ENCODE measurements at regions not wholly inside any gene's neighbourhood (a gene's known extent, or its start where the extent isn't known, plus 50 kb on each side); places are given as distances from the start of the nearest gene placed in this dataset.

- Mint-ChIP-seq H3K27me3 (ENCODE audit: low read depth) (no peaks in the 10 kb centered on the region), H3K36me3 (no peaks in the 10 kb centered on the region), H3K27ac (no peak overlapping the region), H3K4me3 (no peak overlapping the region), H3K9me3 (peaks cover 18% of the 10 kb centered on the region), H3K4me1 (peaks cover 47% of the 10 kb centered on the region)
- ChIA-PET POLR2A (no interaction called here), CTCF (no interaction called here)
- ATAC-seq (no peak), DNase-seq (ENCODE audit: low spot score) (no peak)
- TF ChIP-seq, protein P1, sequence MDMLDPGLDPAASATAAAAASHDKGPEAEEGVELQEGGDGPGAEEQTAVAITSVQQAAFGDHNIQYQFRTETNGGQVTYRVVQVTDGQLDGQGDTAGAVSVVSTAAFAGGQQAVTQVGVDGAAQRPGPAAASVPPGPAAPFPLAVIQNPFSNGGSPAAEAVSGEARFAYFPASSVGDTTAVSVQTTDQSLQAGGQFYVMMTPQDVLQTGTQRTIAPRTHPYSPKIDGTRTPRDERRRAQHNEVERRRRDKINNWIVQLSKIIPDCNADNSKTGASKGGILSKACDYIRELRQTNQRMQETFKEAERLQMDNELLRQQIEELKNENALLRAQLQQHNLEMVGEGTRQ (CRISPR knock-in tag; IDR thresholded peaks at IDR 0.05) = no peak
- TF ChIP-seq KAT7 (CRISPR knock-in tag; IDR thresholded peaks at IDR 0.05; ENCODE audit: borderline replicate concordance) (no peak), CBFB (CRISPR knock-in tag; IDR thresholded peaks at IDR 0.05; ENCODE audit: low read depth) (no peak), GRHL2 (CRISPR knock-in tag; IDR thresholded peaks at IDR 0.05; ENCODE audit: insufficient replicate concordance, severe bottlenecking) (no peak), NR2C2 (CRISPR knock-in tag; IDR thresholded peaks at IDR 0.05) (no peak), JAZF1 (CRISPR knock-in tag; IDR thresholded peaks at IDR 0.05) (no peak), MYBL2 (CRISPR knock-in tag; IDR thresholded peaks at IDR 0.05) (no peak), E2F1 (CRISPR knock-in tag; IDR thresholded peaks at IDR 0.05) (no peak), ERG (CRISPR knock-in tag; IDR thresholded peaks at IDR 0.05) (no peak), NFE2L1 (CRISPR knock-in tag; IDR thresholded peaks at IDR 0.05) (no peak), JUN (CRISPR knock-in tag; IDR thresholded peaks at IDR 0.05) (no peak)
- TF ChIP-seq, protein P2, sequence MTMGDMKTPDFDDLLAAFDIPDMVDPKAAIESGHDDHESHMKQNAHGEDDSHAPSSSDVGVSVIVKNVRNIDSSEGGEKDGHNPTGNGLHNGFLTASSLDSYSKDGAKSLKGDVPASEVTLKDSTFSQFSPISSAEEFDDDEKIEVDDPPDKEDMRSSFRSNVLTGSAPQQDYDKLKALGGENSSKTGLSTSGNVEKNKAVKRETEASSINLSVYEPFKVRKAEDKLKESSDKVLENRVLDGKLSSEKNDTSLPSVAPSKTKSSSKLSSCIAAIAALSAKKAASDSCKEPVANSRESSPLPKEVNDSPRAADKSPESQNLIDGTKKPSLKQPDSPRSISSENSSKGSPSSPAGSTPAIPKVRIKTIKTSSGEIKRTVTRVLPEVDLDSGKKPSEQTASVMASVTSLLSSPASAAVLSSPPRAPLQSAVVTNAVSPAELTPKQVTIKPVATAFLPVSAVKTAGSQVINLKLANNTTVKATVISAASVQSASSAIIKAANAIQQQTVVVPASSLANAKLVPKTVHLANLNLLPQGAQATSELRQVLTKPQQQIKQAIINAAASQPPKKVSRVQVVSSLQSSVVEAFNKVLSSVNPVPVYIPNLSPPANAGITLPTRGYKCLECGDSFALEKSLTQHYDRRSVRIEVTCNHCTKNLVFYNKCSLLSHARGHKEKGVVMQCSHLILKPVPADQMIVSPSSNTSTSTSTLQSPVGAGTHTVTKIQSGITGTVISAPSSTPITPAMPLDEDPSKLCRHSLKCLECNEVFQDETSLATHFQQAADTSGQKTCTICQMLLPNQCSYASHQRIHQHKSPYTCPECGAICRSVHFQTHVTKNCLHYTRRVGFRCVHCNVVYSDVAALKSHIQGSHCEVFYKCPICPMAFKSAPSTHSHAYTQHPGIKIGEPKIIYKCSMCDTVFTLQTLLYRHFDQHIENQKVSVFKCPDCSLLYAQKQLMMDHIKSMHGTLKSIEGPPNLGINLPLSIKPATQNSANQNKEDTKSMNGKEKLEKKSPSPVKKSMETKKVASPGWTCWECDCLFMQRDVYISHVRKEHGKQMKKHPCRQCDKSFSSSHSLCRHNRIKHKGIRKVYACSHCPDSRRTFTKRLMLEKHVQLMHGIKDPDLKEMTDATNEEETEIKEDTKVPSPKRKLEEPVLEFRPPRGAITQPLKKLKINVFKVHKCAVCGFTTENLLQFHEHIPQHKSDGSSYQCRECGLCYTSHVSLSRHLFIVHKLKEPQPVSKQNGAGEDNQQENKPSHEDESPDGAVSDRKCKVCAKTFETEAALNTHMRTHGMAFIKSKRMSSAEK (CRISPR knock-in tag; IDR thresholded peaks at IDR 0.05; ENCODE audit: borderline replicate concordance) = no peak
- TF ChIP-seq, protein P3, sequence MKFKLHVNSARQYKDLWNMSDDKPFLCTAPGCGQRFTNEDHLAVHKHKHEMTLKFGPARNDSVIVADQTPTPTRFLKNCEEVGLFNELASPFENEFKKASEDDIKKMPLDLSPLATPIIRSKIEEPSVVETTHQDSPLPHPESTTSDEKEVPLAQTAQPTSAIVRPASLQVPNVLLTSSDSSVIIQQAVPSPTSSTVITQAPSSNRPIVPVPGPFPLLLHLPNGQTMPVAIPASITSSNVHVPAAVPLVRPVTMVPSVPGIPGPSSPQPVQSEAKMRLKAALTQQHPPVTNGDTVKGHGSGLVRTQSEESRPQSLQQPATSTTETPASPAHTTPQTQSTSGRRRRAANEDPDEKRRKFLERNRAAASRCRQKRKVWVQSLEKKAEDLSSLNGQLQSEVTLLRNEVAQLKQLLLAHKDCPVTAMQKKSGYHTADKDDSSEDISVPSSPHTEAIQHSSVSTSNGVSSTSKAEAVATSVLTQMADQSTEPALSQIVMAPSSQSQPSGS (CRISPR knock-in tag; IDR thresholded peaks at IDR 0.05; ENCODE audit: borderline replicate concordance, low read depth) = no peak
- TF ChIP-seq, protein P4, sequence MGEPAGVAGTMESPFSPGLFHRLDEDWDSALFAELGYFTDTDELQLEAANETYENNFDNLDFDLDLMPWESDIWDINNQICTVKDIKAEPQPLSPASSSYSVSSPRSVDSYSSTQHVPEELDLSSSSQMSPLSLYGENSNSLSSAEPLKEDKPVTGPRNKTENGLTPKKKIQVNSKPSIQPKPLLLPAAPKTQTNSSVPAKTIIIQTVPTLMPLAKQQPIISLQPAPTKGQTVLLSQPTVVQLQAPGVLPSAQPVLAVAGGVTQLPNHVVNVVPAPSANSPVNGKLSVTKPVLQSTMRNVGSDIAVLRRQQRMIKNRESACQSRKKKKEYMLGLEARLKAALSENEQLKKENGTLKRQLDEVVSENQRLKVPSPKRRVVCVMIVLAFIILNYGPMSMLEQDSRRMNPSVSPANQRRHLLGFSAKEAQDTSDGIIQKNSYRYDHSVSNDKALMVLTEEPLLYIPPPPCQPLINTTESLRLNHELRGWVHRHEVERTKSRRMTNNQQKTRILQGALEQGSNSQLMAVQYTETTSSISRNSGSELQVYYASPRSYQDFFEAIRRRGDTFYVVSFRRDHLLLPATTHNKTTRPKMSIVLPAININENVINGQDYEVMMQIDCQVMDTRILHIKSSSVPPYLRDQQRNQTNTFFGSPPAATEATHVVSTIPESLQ (CRISPR knock-in tag; IDR thresholded peaks at IDR 0.05) = no peak
- TF ChIP-seq, protein P5, sequence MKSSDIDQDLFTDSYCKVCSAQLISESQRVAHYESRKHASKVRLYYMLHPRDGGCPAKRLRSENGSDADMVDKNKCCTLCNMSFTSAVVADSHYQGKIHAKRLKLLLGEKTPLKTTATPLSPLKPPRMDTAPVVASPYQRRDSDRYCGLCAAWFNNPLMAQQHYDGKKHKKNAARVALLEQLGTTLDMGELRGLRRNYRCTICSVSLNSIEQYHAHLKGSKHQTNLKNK (CRISPR knock-in tag; IDR thresholded peaks at IDR 0.05) = no peak
Measured at GRCh38 chr1:222239130-222239529, 308.8 kb downstream of the HHIPL2 start.

Data from WTC11 (cell line).